GM18498 (cell line): ENCODE measurements at regions not wholly inside any gene's neighbourhood (a gene's known extent, or its start where the extent isn't known, plus 50 kb on each side); places are given as distances from the start of the nearest gene placed in this dataset.
"Not testable (repeated sequence)": the region's sequence is repeated elsewhere in the genome, so short reads cannot be mapped to it uniquely, and the experiment has no call there.

Experiments used
- ATAC-seq: cut with Tn5 transposase; IDR thresholded peaks from one replicate; pipeline ENCODE4 v1.9.1; 2021; ENCODE audit warnings: mild to moderate bottlenecking, moderate library complexity; ENCODE audit not compliant: unreplicated experiment

DNA sequence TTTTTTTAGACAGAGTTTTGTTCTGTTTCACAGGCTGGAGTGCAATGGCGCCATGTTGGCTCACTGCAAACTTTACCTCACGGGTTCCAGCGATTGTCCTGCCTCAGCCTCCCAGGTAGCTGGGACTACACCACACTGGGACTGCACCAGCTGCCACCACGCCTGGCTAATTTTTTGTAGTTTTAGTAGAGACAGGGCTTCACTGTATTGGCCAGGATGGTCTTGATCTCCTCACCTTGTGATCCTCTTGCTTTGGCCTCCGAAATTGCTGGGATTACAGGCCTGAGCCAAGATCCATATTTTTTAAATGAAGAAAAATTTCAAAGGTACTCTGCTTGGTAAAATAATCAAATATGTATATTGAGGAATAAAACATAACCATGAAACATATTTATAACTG is 195.8 kb upstream of the TPTE start:
- peak; percentile 90 for ATAC-seq

DNA sequence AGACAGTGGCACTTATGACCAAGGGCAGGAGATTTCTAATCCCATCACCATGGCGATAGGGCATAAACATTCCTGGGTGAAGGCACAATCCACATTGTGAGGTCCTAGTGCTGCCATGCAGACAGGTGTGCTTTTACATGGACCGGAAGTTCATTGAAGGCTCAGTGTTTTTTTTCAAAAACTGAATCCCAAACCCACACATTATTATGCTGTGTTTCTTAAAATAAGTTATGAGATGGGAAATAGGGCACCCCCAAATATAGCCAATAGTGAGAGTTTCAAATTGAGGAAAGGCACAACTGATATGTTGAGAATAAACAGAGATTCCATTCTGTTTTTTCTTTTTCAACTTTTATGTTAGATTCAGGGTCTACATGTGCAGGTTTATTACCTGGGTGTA is 195.2 kb upstream of the TPTE start:
- ATAC-seq, result not testable (repeated sequence)

DNA sequence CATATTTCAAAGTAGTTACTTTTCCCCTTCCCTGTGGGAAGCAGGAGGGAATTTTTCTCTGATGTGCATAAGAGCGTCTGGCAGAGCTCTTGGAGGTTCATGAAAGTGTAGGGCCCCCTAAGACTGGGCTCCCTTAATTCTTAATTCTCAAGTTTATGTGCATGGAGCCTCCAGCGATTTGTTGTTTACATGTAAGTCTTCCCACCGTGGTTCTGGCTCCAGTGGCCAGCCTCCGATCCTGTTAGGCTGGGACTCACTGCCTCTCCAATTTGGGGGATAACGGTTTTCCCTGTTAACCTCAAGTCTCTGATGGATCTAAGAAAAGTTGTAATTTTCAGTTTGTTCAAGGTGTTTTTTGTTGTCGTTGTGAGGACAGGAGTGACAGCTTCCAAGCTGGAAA is 192.7 kb upstream of the TPTE start:
- ATAC-seq, result not testable (repeated sequence)

DNA sequence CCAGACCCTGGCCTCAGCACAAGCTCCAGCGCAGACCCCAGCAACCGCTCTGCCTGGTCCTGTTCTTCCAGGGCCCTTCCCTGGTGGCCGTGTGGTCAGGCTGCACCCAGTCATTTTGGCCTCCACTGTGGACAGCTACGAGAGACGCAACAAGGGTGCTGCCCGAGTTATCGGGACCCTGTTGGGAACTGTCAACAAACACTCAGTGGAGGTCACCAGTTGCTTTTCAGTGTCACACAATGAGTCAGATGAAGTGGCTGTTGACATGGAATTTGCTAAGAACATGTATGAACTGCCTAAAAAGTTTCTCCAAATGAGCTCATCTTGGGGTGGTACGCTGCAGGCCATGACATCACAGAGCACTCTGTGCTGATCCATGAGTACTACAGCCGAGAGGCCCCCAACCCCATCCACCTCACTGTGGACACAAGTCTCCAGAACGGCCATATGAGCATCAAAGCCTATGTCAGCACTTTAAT is 190.7 kb upstream of the TPTE start:
- not testable (repeated sequence) for ATAC-seq

DNA sequence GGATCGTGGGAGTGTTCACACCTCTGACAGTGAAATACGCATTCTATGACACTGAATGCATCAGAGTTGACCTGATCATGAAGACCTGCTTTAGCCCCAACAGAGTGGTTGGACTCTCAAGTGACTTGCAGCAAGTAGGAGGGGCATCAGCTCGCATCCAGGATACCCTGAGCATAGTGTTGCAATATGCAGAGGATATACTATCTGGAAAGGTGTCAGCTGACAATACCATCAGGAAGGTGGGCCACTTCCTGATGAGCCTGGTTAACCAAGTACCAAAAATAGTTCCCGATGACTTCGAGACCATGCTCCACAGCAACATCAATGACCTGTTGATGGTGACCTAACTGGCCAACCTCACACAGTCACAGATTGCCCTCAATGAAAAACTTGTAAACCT is 190.2 kb upstream of the TPTE start:
- not testable (repeated sequence) for ATAC-seq

DNA sequence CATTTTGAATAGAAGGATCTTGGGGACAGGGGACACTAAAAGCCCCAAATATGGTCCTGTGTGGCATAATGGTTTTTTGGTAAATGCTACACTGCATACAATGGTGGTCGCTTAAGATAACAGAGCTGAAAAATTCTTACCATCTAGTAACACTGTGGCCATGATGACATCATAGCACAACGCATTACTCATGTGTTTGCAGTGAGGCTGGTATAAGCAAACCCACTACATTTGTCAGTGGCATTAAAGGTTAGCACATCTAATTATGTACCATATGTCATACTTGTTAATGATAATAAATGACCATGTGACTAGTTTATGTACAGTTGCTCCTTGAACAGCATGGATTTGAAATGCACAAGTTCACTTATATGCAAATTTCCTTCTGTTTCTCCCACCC is 188.4 kb upstream of the TPTE start:
- ATAC-seq, result not testable (repeated sequence)

DNA sequence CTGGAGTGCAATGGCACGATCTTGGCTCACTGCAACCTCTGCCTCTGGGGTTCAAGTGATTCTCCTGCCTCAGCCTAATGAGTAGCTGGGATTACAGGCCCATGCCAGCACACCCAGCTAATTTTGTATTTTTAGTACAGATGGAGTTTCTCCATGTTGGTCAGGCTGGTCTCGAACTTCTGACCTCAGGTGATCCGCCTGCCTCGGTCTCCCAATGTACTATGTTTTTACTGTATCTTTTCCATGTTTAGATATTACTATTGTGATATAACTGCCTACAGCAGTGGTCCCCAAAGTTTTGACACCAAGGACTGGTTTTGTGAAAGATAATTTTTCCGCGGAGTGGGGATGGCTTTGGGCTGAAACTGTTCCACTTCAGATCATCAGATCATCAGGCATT is 187.0 kb upstream of the TPTE start:
- not testable (repeated sequence) for ATAC-seq

DNA sequence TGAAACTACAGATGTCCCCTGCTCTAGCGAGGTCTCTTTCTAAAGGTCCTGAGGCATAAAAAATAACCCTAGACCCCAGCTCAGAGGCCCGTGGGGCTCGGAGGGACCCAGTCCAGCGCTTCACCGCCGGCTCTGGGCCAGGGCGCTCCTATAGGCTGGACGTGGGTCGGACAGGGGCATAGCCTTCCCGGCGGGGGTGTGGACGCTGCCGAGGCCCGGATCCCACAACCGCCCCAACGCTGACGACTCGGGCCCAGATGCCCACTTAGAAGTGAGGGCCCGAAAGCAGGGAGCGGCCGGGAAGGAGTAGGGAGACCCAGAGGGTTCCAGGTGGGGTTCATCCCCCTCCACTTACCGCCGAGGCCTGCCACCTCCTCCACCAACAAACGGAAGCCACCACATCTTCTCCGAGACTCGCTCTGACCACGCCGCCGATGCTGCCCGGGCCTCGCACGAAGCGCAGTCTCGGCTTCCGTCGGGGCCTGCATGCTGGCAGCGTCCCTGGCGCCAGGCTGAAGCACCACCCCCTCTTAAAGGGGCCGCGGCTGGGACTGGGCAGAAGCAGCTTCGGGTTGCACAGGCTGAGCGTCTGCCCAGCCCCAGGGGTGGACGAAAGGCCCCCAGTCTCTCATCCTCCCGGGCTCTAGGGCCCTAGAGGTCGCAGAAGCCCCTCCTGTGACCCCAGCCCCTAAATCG is 179.0 kb upstream of the TPTE start:
- ATAC-seq, result not testable (repeated sequence)

DNA sequence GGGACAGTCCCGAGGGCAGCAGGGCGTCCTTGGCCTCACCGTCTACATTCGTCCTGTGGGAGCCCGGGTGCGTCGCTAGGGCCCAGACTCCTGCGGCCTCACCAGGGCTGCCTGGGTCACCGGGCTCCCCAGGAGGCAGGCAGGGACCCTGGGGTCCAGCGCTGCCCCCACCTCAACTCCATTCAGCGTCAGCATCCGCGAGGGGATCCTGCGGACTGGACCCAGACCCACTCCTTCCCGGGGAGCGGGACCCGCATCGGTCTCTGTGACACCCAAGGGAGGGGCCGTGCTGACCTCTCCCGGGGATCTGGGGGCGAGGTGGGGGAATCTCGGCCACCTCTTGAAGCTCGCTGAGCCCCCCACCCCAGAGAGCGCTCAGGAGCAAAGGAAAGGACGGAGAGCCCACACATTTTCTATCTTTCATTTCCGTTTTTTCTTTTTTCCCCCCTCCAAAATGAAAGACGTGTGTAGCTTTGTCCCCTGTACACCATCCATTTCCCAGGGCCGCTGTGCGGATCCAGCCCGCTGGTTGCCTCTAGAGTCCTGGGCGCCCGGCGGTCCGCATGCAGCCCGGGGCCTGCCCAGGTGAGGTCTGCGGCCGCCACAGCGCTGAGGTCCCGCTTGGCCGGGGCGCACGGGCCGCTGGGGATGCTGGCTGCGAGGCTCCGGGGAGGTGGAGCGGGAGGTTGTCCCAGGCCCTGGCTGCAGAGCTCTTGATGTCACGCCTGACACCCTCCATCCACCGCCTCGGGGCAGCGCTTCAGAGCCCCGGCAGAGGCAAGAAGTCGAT is 178.0 kb upstream of the TPTE start:
- ATAC-seq, result not testable (repeated sequence)

DNA sequence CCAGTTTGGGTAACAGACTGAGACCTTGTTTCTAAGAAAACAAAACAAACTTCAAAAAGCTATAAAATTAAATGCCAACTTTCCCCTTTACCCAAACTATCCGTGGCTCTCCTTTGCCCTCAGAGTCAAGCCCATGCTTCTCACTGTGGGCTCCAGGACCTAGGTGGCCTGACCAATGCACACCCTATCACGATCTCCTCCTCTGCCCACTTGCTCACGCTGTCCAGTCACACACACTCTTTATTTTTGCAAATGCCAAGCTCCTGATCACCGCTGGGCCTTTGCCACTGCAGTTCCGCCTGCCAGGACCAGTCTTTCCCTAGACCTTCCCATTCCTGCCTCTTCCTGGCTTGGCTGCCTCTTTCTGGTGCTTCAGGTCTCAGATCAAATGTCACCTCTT is 177.1 kb upstream of the TPTE start:
- not testable (repeated sequence) for ATAC-seq

DNA sequence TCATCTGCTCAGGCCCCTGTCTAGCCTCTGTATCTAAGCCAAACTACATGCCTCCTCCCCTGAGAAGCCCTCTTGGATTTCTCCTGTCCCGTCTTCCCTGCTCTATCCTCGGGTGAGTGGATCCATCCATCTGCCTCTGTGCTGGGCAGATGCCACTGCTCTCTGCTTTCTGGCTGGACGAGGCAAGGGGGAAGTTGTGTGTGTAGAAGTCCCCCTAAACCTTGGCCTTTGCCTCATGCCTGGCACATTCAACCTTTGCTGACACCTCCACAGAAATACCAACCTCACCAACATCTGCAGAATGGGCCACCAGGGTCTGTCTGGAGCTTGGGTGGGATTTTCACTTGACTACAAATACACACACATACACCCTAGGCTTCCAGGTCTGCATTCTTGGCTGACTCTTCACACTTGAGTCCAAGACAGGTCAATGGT is 176.2 kb upstream of the TPTE start:
- ATAC-seq, result not testable (repeated sequence)

DNA sequence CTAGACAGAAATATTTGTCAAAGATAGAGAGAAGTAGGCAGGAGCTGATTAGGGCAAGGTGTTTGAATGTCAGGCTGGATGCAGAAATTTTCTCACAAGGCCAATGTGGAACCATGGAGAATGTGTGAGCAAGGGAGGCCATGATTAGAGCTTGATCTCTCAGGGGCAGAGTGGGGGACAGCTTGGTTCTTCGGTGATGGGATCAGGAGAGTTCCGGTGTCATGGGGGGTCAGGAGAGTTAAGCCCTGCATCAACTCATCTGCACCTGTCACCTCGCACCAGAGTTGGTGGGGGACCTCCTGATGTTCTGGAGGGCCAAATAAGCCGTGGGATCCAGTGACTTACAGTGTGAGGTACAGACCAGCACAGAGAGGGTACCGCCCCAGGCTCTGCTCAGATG is 175.1 kb upstream of the TPTE start:
- ATAC-seq, result not testable (repeated sequence)

DNA sequence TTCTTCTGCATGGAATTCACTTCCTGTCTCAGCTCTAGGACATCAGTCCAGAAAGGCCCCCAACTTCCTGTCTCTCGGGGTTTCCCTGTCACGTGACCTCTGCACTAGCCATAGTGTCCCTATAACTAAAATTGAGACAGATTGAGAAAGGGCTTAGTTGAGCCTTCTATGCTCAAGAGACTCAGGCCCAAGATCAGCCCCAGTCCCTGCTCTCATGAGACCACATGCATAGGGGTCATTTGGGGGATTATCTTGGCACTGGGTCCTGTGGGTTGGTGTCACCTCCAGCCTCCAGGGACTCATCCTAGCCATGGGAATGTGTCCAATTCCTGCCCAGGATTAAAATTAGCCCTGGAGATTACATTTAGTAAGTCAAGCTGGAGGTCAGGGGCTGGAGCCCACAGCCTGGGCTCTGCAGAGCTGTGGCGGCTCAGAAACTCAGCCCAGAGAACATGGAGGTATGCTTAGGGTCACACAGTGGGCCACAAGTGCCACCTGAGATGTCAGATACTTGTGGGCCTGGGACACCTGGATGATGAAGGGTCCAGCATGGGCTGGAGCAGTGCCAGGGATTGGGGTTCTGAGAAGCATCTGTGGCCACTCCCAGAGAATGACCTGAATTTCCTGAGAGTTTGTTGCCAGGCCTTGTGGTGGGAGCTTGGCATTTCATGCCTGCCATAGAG is 174.3 kb upstream of the TPTE start:
- not testable (repeated sequence) for ATAC-seq

DNA sequence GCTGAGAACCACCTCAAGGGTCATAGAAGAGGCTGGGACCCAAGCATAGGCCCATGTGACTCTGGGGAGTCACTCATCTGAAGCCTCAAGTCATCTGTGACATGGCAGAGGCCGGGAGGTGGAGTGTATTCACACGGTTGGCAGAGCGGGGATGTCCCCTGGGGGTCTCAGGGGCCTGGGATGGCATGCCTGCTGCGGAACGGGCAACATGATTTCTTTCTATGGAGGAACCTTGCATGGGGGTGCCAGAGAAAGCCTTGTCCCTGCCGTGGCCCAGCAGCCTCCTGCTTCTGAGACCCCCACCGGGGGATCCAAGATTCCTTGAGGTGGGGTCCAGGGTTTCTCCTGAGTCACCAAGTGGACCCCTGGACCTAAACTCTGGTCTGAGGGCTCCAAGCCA is 173.7 kb upstream of the TPTE start:
- not testable (repeated sequence) for ATAC-seq

DNA sequence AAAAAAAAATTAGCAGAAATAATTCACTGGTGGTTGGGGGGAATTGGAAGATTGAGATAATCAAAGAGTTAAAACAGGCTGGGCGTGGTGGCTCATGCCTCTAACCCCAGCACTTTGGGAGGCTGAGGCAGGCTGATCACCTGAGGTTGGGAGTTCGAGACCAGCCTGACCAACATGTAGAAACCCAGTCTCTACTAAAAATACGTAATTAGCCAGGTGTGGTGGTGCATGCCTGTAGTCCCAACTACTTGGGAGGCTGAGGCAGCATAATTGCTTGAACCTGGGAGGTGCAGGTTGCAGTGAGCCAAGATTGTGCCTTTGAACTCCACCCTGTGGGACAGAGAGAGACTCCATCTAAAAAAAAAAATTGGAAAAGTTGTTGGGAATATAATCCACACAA is 173.2 kb upstream of the TPTE start:
- not testable (repeated sequence) for ATAC-seq

DNA sequence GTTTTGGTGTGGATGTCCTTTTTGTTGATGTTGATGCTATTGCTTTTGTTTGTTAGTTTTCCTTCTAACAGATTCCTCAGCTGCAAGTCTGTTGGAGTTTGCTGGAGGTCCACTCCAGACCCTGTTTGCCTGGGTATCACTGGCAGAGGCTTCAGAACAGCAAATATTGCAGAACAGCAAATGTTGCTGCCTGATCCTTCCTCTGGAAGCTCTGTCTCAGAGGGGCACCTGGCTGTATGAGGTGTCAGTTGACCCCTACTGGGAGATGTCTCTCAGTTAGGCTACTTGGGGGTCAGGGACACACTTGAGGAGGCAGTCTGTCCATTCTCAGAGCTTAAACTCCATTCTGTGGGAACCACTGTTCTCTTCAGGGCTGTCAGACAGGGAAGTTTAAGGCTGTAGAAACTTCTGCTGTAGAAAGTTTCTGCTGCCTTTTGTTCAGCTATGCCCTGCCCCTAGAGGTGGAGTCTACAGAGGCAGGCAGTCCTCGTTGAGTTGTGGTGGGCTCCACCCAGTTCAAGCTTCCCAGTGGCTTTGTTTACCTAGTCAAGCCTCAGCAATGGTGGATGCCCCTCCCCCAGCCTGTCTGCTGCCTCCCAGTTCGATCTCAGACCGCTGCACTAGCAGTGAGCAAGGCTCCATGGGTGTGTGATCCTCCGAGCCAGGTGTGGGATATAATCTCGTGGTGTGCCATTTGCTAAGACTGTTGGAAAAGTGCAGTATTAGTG is 166.4 kb upstream of the TPTE start:
- not testable (repeated sequence) for ATAC-seq

DNA sequence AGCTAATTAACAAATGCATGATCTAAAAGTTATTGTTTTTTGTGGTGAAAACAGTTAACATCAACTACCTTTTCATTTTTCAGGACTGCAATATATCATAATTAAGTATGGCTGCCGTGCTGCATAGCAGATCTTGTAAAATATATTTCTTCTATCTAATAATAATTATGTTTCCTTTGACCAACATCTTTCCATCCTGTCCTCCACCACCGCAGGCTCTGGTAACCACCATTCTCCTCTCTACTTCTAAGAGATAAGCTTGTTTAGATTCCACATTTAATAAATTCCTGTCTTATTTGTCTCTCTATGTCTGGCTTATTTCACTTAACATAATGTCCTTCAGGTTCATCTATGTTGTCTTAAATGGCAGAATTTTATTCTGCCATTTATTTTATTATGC is 162.3 kb upstream of the TPTE start:
- ATAC-seq, result not testable (repeated sequence)

DNA sequence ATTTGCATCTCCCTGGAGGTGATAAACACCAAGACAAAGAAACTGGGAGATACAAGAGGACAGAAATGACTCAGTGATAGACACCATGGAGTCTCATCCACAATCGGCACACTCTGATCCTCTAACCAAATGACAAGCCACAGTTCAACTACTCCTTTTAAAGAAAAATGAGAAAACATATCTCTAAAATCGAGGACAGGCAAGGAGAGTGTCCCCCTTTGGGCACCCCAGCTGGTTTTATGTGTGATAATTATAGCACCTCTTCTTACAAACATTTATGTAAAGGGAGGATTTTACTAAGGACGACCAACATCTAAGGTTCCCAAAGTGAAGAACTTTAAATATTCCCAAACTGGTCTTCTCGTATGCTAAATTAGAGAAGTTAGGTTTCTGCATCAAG is 161.5 kb upstream of the TPTE start:
- ATAC-seq, result not testable (repeated sequence)

DNA sequence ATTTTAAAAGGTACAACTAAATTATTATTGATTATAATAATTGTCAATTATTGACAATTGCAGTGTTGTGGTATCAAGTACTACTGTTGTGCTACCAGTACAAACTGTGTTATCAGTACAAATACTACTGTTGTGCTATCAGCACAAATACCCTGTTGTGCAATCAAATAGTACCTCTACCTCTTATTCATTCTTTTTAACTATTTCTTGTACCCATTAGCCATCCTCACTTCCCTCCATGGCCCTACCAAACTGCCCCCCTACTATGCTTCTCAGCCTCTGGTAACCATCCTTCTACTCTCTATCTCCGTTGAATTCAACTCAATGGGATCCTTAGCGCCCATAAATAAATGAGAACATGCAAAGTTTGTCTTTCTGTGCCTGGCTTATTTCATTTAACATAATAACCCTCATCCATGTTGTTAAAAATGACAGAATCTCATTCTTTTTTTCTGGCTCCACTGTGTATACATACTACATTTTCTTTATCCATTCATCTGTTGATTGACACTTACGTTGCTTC is 160.1 kb upstream of the TPTE start:
- ATAC-seq, result not testable (repeated sequence)

DNA sequence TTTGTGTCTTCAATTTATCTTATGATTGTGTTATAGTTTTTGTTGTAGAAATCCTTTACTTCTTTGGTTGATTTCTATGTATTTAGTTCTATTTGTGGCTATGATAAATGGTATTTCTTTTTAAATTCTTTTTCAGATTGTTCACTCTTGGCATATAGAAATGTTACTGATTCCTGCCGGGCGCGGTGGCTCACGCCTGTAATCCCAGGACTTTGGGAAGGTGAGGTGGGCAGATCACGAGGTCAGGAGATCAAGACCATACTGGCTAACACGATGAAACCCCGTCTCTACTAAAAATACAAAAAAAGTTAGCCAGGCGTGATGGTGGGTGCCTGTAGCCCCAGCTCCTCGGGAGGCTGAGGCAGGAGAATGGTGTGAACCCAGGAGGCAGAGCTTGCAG is 158.6 kb upstream of the TPTE start:
- not testable (repeated sequence) for ATAC-seq

DNA sequence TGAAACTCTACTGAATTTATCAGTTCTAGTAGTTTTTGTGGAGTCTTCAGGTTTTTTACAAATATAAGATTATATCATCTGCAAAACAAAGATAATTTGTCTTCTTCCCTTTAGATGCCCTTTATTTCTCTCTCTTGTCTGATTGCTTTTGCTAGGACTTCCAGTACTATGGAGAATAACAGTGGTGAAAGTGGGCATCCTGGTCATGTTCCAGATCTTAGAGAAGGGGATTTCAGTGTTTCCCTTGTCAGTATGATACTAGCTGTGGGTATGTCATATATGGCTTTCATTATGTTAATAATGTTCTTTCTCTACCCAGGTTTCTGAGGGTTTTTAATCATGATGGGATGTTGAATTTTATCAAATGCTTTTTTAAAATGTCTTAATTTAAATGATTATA is 158.1 kb upstream of the TPTE start:
- ATAC-seq, result not testable (repeated sequence)
